NAMALWA (cell line): ENCODE measurements at regions not wholly inside any gene's neighbourhood (a gene's known extent, or its start where the extent isn't known, plus 50 kb on each side); places are given as distances from the start of the nearest gene placed in this dataset.
"Not testable (repeated sequence)": the region's sequence is repeated elsewhere in the genome, so short reads cannot be mapped to it uniquely, and the experiment has no call there.

ENCODE experiments used
- DNase-seq: peaks from one replicate; pipeline ENCODE4 v3.0.0-alpha.2; 2015; ENCODE audit warnings: low spot score

DNA sequence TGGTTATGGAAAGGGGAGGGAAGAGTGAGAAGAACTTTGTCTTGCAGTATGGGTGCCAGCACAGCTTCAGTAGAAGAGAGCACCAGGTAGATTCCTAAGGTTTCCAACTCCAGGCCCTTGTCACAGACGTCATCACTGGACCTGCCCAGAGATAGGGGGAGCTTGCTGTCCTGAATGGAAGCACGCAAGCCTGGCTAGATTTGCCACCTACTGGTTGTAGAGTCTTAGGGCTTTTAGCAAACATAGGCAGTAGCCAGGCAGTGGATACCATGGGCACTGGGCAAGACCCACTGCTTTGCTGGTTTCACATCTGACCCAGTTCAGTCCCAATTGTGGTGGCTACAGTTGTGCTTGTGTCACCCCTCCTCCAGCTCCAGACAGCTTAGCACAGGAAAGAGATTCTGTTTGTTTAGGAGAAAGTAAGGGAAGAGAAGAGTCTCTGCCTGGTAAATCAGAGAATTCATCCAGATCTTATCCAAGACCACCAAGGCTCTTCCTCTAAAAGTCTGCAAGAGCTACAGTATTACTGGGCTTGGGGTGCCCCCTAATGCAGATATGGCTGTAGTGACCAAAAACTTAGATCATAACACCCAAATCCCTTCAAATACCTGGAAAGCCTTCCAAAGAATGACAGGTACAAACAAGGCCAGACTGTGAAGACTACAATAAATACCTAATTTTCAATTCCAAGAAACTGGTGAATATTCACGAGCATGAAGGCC is 158.9 kb downstream of the HINT1 start:
- DNase-seq, result no peak

DNA sequence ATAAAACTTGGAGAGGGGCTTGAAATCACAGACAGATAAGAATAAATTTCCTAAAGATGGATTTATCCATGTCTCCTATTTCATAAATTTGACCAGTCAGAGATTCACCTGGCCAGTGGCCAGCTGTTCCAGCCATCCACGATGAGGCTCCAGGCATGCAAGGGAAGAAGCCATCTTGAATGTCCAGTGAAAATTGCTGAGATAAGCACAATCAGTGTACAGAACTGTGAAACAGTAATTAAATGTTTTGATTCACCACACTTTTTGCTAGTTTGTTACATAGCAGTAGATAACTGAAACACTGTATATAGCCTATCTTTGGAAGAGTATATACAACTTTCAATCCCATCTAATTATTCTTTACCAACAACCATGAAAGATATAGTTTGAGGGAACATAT is 163.5 kb downstream of the HINT1 start:
- no peak for DNase-seq

DNA sequence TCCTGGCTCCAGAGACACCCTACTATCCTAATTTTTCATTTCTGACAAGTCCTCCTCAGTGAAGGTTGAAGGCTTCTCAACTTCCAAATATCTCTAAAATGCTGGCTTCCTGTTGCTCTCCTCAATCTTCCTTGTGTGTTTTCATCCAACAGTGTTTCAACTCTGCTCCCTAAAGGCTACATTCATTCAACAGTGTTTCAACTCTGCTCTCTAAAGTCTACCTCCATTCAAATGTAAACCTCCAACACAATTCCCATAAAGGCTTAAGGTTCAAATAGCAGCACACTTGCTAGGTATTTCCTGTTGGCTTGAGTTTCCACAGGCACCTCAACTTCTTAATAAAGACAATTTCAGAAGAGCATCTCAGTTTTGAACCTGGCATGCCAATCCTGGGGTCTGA is 164.8 kb downstream of the HINT1 start:
- no peak for DNase-seq

DNA sequence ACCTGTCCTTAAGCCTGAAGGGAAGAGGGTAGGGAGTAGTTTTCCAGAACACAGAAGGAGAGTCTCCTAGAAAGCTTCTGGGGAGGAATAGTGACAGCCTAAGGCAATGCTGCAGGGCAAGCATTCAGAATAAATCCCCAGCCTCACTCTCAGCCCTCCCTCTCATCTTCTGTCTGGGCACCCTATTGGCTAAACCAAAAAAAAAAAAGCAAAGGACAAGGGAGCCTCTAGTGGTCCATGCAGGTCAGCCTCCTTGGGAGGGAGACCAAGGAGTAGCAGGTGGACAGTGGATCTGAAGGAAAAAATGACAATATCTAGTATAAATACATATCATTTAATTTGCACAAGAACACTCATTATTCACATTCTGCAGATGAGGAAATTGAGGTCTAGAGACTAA is 168.3 kb downstream of the HINT1 start:
- DNase-seq, result not testable (repeated sequence)

DNA sequence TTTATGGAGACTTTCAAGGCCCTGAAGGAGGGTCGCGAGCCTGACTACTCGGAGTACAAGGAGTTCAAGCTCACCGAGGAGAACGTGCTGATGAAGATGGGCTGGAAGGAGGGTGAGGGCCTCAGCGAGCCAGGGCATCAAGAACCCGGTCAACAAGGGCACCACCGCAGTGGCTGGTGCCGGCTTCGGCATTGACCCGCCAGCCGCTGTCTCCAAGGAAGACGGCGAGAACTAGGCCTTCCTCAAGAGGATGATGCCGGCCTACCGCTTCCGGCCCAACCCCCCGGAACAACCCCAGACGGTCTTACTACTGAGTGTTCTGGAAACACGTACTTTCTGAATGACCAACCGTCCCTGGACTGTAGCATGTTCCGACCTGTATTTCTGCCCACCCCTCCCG is 169.2 kb downstream of the HINT1 start:
- DNase-seq, result no peak

DNA sequence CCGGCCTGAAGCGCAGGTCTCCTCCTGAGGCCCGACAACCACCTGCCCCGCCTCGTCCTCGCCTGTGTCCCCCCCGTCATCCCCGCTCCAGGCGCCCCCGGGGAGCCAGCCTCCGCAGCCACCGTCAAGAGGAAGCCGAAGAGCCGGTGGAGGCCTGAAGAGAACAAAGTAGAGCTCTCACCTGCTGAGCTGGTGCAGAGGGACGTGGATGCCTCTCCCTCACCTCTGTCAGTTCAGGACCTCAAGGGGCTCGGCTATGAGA is 169.9 kb downstream of the HINT1 start:
- DNase-seq, result no peak

DNA sequence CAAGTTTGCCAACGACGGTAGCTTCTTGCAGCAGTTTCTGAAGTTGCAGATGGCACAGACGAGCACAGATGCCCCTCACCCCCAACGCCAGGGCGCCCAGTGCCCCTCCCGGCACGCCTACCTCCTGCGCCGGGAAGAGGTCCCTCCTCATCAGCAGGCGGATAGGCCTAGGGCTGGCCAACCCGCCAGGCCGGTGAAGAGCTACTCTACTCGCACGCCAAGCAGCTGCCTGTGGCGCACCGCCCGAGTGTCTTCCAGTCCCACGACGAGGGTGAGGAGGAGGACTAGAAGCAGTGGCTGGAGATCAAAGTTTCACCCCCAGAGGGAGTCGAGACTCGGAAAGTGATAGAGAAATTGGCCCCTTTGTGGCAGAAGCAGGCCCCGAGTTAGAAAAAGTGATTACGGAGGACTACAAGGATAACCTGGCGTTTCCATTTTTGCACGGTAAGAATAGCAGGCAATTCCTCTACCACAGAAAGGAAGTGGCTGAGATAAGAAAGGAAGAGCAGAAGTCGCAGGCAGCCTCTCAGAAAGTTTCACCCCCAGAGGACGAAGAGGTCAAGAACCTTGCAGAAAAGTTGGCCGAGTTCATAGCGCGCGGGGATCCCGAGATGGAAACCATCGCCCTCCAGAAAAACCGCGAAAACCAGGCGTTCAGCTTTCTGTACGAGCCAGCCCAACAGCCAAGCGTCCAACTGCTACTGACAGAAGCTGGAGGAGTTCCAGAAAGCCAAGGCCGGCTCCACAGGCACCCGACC is 170.4 kb downstream of the HINT1 start:
- no peak for DNase-seq

DNA sequence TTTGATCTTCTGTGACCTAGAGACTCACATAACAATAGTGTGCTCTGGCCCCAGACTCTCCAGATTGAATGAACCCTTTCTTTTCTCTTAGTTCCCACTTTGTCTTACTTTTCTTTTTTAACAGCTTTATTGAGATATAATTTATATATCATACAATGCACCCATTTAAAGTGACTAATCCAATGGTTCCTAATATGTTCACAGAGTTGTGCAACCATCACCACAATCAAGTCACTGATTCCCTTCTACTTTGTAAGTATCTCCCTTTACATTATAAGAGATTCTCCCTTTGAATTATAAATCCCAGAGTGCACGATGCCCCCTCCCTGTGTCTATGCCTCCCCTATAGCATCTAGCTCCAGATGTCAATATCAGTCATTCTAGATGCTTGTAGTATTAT is 172.4 kb downstream of the HINT1 start:
- DNase-seq, result no peak

DNA sequence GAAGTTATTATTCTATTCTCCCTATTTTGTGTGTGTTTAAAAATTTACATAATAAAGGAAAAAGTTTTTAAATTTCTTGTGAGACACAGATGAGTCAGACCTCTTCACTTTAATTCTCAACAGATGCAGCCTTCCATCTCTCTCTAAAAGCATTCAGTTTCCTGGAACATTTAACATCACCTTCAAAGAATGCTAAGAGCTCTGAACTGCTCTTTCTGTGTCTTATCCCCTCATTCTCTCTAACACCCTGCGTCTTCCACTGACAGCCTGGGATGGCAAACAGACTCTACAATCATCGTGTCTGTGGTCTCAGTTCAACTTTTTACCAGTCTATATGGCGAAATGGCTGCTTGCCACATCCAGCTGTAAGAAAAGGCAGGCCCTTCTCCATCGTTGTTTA is 173.0 kb downstream of the HINT1 start:
- DNase-seq, result no peak

DNA sequence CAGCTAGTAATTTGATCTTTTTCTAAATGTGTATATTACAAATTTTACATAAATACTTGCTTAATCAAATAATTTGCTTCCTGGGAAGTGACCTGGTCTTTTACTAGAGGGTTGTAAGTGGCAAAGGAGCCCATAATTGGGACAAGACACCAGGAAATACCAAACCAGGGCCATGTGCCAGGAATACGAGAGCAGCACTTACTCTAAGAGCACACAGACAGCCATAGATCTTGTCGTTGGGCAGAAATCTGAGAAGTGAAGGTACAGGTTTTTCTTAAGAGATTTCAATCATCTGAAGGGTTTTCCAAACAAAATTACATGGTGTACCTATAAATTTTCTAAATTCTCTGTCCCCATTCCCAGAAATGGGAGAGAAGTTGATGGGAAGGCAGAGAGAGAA is 179.3 kb downstream of the HINT1 start:
- DNase-seq, result no peak

DNA sequence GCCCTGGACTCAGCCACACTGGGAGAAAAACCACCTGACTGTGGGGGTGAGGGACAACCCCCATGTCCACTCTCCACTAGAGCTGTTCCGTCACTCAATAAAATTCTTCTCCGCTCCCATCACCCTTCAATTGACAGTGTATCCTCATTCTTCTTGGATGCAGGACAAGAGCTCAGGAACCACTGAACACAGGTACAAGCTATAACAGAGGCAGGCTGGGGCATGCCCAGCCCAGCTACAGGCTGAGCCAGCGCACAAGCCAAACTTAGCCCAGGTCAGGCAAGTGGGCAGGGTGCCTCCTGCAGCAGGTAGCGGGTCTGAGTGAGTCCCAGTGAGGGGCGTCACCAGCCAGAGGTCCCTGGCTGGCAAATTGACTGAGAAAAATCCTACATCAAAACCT is 183.4 kb downstream of the HINT1 start:
- DNase-seq, result no peak

DNA sequence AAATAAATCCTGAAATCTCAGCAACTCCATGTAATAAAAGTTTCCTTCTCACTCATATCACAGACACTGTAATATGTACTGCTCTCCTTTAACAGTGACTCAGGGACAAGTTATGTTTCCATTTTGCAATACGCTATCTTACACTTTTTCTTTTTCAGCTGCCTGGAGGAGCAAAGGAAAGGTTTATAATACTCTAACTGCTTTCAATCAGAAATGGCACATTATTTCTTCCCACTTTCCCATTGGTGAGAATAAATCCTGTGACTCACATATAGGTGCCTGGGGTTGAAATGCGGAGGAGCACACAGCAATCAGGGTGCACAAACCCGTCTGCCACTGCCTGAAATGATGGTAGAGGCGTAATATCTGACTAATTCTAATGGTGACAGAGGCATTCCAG is 186.6 kb downstream of the HINT1 start:
- no peak for DNase-seq

DNA sequence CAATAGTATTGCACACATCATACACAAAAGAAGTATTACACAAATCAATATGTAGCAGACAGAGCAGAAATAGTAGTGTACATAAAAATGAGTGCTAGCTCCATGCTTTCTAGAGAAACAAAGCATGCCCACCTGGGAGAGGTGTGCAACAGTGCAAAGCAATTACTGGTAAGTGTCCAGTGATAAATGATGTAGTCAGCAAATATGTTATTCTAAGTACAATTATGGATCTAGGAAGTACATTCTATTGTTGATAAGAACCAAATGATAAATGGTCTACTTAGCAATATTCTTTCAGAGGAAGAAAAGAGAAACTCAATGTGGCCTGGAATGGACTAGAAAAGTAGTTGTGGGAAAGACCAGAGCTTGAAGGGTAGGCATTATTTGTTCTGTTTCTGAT is 188.6 kb downstream of the HINT1 start:
- no peak for DNase-seq

DNA sequence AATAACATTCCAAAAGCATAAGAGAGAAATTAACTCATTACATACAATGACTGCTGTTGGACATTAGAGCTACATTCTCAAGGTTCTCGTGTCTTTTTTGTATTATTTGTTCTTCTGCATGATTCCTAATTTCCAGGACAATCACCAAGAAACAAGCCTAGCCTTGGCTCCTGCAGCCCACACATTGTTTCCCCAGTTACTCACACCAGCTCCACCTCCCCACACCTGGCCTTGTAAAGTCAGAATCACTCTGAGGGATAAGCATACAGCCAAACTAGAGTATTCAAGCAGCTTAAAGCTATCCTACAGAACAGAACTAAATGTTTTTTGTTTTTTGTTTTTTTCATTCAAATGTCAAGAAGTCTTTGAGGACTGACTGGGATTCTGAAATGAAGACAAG is 189.2 kb downstream of the HINT1 start:
- DNase-seq, result no peak

DNA sequence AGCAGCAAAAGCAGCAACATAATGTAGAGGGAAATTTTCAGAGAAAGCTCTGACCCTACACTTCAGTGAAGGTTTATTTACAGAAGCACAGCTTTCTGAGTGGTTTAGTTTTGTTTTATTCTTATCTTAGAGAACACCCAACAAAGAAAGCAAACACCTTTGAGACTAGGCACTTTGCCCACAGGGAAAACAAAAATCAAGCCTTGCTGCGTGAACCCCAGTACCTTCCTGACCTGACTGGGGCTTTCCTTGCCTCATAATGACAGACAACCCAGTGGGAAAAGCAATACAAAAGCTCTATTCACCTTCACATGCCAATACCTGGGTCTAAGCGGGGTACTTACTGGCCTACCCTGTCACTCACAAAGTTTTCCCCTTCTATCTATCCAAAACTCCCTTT is 189.8 kb downstream of the HINT1 start:
- no peak for DNase-seq

DNA sequence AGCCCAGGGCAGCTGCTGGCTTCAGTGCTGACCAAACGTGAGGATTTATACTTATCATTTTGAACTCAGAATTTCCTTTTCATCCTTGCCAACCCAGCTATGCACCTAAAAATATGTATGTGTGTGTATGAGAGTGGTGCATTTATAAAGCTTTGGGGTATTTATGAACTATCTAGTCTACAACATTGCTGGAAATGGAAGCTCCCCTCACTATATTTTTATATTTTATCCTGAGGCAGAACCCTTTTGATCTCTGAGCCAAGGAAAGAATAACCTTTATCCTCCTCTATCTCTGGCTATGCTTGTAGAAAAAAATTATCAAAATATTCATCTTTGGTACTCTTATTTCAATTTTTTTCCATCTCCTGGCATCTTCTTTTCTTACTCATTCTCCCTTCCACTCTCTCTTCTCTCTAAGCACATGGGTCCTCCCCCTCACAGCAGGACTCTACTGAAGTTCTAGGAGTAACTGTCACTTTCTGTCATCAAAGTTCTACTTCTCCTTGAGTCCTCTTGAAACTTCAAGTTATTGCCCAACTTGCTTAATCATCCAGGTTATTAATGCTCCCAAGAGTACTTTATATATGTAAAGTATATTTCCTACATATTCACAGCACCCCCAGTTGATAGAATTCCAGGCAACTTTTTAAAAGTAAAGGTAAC is 190.9 kb downstream of the HINT1 start:
- DNase-seq, result no peak

DNA sequence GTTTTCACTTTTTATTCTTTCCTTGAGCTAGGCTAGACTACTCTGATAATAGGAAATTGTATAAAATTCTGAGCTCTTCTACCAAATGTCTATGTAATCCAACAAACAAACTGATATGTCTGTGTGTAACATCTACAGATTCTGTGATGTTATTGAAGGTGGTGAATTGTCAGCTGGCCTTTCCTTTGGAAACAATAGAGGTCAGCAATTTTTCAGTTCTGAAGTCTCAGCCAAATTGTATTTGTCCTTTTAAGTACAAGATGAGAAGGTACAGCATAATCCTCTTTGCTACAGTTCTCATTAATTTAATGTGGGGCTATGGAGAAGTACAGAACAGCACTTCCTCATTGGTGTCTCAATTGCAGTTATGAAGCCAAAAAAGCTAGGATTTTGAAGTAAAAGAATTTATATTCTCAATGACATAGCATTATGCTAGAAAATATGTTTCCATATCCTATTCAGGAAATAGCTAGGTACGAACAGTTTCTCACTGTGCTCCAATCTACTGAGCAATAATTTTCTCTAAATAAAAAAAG is 198.0 kb downstream of the HINT1 start:
- no peak for DNase-seq

DNA sequence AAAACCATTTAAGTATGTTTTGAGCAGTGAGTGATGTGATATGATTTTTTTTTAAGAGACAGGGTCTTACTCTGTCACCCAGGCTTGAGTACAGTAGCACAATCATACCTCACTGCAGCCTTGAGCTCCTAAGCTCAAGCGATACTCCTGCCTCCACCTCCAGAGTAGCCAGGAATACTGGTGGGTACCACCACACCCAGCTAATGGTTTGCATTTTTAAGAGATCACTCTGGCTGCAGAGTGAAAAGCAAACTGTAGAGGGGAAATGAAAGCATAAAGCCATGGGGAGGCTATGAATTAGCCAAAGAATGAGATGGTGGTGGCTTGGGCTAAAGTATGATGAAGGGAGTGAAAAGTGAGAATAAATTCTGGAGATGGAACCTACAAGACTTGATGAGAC is 199.1 kb downstream of the HINT1 start:
- no peak for DNase-seq

DNA sequence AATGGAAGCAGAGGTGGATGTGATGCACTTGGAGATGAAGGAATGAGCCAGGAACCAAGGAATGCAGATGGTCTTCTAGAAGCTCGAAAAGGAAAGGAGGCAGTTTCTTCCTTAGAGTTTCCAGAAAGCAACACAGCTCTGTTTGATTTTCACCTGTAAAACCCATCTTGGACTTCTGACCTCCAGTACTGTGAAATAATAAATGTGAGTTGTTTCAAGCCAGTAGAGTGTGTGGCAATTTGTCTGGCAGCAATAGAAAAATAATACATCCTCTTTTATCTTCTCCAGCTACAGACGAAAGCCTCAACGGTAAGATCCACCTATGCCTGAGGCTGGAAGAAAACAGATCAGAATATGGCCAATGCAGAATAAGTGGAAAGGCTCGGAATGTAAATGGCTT is 199.7 kb downstream of the HINT1 start:
- no peak for DNase-seq

DNA sequence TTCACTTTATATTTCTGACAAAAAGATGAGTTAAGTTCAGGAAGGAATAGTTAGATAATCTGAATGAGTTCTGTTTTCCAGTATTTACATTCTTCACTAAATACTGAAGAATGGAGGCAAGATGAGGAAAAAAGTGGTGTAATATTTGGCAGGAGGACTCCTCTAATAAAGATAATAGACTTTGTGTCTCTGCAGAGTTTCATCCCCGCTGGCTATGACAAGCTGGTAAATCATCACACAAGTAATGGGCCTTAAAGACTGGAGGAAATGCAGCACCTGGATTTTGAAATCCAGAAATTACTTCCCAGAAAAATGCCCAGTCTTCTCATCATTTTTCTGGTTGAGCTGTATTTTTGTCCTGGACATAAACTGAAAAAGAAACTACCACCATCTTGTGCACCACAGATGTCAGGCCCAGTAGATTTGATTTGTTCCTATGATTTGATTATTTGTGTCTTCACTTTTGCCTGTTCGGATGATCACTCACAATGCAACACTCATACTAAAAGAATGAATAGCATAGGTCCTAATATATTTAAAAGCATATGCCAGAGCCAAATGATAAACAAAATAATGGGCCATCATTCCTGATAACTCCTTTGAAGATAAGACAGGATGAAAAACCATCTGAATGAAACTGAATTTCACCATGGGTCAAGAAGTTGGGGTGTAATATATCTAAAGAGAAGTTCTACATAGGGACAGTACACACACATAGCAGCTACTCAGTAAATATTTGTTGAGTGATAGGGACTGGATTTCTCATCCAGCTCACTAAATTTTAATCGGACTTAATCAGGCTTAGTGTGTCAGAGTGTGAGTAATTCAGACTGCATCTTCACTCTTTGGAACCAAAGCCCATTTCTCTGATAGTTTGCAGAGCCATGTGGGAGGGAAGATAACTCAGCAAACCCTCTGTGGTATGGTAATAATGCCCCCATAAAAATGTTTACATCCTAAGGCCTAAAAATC is 200.5 kb downstream of the HINT1 start:
- DNase-seq, result no peak

DNA sequence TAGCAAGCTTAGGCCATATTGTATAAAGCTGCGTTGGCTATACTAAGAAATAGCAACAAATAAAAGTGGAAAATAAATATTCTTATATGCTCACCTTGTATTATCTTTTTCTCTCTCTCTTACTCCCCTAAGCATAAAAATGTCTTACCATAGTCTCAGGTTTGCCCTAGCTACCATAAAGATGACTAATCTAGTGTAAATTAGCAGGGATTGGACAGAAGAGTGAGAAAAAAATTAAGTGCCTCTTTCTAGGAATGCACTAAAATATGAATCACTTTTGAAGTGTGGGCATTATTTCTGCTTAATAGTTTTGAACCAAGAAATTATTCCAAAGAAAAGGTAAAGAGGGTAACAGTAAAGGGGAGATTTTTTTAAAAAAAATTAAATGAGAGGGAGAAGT is 201.3 kb downstream of the HINT1 start:
- no peak for DNase-seq

DNA sequence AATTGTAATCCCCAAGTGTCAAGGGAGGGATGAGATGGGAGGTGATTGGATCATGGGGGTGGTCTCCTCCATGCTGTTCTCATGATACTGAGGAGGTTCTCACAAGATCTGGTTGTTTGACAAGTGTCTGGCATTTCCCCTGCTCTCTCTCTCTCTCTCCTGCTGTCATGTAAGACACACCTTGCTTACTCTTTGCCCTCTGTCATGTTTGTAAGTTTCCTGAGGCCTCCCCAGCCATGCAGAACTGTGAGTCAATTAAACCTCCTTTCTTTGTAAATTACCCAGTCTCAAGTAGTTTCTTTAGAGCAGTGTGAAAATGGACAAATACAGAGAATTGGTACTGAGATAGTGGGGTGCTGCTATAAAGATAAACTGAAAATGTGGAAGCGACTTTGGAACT is 207.9 kb downstream of the HINT1 start:
- no peak for DNase-seq
